NCI-H345 treated with DMSO at 0.1 percent for 48 hours (cell line): ENCODE measurements at regions not wholly inside any gene's neighbourhood (a gene's known extent, or its start where the extent isn't known, plus 50 kb on each side); places are given as distances from the start of the nearest gene placed in this dataset.

ENCODE experiments used
- DNase-seq: peaks from one replicate; lab custom pipeline; 2025; ENCODE audit not compliant: unreplicated experiment; lab: John Stamatoyannopoulos, UW

GRCh38 chr7:106957766-106958165, 86.7 kb upstream of the PRKAR2B start:
- DNase-seq = no peak

GRCh38 chr7:106959753-106960152, 84.8 kb upstream of the PRKAR2B start:
- no peak for DNase-seq

GRCh38 chr7:106962751-106963150, 81.8 kb upstream of the PRKAR2B start:
- no peak for DNase-seq

DNA sequence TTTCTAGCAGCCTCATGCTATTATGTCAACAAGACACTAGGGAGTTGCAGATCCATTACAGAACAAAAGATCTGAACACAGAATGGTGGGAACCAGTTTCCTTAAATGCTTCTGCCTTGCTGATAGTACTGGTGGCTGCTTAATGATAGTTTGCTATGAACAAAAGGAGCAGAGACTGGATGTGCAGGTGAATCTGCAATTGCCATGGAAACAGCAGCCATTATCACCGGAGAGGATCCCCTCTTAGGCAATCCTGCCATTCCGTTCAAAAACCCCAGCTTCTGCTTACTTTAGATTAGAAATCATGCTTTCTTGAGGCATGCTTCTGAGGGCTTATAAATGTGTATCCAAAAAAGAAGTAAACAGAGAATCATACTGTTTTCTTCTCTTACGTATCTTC, 80.0 kb upstream of the PRKAR2B start:
- peak; percentile 16 for DNase-seq

- DNase-seq = no peak
These were observed 79.4 kb upstream of the PRKAR2B start for GRCh38 chr7:106965108-106965507.

DNA sequence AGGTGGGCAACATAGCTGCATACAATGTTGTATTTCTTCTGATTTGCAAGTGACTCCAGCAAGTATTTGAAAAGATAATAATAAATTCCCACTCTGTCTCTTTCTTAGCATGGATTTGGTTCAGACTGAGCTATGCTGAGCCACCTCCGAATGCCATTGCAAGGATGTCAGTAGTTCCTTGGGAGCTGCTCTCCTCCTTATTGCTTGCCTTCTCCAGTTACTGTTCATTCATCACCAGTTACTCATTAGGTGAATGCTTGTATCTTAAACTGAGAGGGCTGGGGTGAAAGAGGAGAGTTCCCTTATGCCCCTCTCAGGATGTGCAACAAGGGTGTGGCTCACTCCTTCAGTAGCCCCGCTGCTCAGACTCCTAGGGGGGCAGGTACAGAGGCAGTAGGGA, 78.4 kb upstream of the PRKAR2B start:
- DNase-seq = no peak

GRCh38 chr7:106968160-106968559, 76.3 kb upstream of the PRKAR2B start:
- no peak for DNase-seq

DNA sequence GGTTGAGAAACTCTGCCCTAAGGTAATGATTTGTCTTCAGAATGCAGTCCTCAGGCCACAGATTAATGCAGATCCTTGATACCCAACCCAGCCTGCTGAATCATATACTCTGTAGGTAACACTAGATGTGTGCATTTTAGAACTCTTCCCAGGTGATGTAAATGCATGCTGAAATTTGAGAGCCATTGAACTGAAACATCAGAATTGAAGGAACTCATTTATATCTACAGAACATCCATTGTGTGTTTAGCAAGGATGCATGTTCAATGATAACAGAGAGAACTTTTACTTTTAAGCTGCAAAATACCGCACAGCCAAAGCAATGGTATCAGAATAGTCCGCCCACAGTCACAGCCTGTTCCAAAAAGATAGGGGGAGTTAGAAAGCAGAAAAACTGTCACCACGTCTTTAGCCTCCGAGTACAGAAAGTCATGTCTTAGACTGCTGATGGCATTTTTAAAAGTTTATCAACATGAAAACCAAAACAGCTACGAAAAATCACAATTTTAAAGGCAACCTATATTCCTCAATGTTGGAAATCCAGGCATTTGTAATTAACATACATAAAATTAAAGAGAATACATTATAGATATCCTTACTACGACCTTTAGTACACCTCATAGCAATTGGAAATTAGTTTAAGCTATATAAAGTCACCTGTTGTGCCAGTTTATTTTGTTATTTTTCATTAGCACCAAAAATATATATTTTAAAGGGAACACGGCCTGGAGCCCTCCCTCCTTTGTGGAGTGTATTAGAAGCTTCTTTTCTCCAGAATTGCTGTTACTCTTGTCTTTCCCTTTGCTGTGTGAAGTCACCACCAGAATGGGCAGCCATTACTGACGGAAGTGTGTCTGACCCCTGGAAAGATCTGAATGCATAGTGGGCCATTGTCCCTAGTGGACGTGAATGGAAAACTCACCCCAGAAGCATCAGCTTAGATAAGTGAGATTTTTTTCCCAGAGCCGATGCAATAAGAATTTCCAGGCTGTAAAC, 65.8 kb upstream of the PRKAR2B start:
- no peak for DNase-seq

DNA sequence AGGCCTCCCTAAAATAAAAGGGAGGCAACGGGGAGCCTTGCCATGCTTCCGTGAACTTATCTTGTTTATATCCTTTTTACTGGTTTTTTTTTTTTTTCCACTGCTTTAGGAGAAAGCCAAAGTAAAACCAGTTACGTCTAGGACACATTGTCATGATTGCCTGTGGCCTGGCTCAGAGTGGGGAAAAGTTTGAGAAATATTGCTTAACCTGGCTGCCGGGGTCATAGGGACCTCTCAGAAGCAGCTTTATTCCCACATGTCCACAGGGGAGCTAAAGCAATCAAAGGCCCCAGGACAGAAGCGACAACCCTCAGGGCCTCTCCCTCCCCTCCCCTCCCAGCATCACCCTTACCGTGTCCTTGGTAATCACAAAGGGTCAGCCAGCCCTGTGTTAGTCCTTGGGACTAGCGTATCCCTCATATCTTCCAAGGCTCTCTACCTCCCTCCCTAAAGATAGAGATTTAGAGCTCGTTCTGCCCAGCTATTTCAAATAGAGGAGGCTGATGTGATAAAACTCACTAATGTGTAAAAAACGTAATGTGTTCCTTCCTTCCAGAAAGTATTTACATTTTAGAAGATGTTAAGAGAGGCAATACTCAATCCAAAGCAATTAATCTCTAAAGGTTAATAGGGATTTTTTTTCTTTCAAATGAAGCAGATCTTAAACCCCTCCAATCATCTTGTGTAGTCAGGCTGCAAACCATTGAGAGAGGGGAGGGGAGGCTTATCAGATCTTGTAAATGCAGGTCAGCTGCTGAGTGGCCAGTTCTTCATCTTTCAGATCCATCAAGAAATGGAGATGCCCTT, 64.8 kb upstream of the PRKAR2B start:
- no peak for DNase-seq

GRCh38 chr7:106980358-106980685, 64.2 kb upstream of the PRKAR2B start:
- DNase-seq = no peak

DNA sequence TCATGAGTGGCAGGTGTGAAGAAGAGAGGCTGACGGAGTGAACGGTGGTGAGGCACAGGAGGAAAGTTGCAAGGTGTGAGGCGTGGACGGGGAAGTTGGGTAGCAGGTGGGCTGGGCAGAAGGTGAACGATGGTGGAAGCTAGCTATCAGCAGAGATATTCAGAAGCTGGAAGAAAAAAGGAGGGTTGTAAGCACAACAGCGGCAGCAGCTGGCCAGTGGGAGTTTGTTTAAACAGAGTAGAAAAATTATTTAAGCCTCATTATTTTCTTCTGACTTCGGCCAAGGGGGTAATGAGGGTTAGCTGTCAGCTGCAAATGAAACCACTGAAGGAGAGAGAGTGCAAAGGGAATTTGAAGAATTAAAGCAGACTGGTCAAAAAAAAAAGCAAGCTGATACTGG, 62.1 kb upstream of the PRKAR2B start:
- peak; percentile 29 for DNase-seq

DNA sequence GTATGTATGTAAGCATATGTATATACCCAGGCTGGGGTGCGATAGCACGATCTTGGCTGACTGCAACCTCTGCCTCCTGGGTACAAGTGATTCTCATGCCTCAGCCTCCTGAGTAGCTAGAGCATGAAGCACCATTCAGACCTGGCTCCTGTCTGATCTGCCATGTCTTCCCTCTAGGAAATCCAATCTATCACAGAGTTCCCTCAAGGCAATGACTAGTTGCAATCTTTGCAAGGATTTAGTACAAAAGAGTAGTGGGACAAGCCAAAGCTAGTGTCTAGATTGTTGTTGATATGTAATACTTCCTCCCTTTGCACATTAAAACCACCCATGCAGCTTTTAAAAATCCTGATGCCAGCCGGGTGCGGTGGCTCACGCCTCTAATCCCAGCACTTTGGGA, 60.5 kb upstream of the PRKAR2B start:
- no peak for DNase-seq

GRCh38 chr7:106986450-106986977, 58.0 kb upstream of the PRKAR2B start:
- DNase-seq = no peak

DNA sequence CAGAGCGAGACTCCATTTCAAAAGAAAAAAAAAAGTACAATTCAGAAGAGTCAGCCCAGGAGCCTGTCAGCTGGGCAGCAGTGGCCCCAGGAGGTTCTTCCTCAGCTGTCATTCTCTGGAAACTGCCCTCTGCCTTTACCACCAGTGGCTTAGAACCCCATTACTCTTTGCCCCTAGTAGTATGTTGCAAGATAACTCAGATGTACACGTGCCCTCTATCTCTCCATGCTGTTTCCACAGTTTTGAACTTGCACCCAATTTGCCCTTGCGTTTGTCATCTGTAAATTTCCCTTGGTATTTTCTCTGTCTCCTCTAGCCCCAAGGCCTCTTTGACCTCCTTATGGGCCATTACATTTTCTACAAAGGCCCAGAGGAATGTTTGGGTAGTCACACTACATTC, 56.7 kb upstream of the PRKAR2B start:
- DNase-seq = no peak

DNA sequence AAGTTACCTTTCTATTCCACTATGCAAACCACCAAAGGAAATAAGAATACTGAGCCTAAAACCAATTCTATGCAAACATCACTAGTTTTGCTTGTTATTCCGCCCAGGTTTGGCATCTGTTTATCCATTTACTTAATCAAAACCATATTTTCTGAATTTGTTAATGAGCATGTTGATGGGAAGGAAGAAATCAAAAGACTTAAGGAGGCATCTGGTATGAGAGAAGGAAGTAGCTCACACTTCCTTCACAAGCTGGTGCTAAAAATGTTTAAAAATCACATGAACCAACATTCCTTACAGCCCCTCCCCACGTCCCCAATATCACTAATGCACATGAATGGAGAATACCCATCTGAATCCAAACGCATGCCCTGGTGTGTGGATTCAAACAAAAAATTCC, 52.0 kb upstream of the PRKAR2B start:
- DNase-seq = no peak
